ENCODE measurements at regions not wholly inside any gene's neighbourhood (a gene's known extent, or its start where the extent isn't known, plus 50 kb on each side); places are given as distances from the start of the nearest gene placed in this dataset.

DNA sequence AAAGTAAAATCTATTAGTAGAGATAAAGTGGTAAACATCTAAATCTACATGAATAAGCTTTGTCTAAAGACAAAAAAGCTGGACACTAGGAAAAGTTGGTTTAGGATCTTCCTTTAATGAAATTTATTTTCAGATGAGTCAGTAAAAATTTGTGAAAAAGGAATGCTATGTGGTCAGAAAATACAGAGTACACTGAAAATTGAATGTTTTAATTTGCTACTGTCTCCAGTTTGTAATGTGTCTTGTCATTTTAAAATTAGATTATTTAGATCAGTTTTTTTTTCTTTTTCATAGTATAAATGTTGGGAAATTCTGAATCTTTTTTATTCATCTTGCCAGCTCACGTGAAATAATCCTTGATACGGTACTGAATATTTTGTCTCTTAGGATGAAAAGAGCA, 56.9 kb downstream of the SLITRK6 start:
- H3F3A ChIP-seq (replicated peaks; ENCODE audit: low read depth) = no peaks in the 10 kb centered on the region
- Mint-ChIP-seq H3K9me3 (0 out of 3 replicates have a peak, but pooled peaks cover 2% of the 10 kb centered on the region), H3K27me3 (ENCODE audit: insufficient read depth, low read depth, poor library complexity) (peaks cover 2% of the 10 kb centered on the region), H3K36me3 (ENCODE audit: low read depth) (peaks cover 10% of the 10 kb centered on the region), H3K4me1 (peaks cover 64% of the 10 kb centered on the region), H3K4me3 (no peak overlapping the region), H3K27ac (peak overlapping the region; percentile 79; the same call in 1 of the 2 replicates)
- ATAC-seq = no peak
- no peak overlapping the region for H3K4me3 ChIP-seq
- peak overlapping the region; percentile 63; the same call in 1 of the 2 replicates for H3K4me2 ChIP-seq
- H3K9me2 ChIP-seq (ENCODE audit: insufficient read depth) = no peaks in the 10 kb centered on the region
- peaks cover 48% of the 10 kb centered on the region for H3K4me1 ChIP-seq (ENCODE audit: insufficient read depth)
- H3K36me3 ChIP-seq (ENCODE audit: insufficient read depth) = no peaks in the 10 kb centered on the region
- H3K79me2 ChIP-seq (replicated peaks; ENCODE audit: insufficient read depth) = no peaks in the 10 kb centered on the region
- H3K27me3 ChIP-seq (ENCODE audit: insufficient read depth) = no peaks in the 10 kb centered on the region
- no peak for DNase-seq (ENCODE audit: low spot score)
- no peaks in the 10 kb centered on the region for H4K20me1 ChIP-seq (replicated peaks; ENCODE audit: insufficient read depth)
- H3K27ac ChIP-seq (ENCODE audit: low read depth) = peak overlapping the region; percentile 55
- H2AFZ ChIP-seq = no peak overlapping the region
- TF ChIP-seq, protein P1, sequence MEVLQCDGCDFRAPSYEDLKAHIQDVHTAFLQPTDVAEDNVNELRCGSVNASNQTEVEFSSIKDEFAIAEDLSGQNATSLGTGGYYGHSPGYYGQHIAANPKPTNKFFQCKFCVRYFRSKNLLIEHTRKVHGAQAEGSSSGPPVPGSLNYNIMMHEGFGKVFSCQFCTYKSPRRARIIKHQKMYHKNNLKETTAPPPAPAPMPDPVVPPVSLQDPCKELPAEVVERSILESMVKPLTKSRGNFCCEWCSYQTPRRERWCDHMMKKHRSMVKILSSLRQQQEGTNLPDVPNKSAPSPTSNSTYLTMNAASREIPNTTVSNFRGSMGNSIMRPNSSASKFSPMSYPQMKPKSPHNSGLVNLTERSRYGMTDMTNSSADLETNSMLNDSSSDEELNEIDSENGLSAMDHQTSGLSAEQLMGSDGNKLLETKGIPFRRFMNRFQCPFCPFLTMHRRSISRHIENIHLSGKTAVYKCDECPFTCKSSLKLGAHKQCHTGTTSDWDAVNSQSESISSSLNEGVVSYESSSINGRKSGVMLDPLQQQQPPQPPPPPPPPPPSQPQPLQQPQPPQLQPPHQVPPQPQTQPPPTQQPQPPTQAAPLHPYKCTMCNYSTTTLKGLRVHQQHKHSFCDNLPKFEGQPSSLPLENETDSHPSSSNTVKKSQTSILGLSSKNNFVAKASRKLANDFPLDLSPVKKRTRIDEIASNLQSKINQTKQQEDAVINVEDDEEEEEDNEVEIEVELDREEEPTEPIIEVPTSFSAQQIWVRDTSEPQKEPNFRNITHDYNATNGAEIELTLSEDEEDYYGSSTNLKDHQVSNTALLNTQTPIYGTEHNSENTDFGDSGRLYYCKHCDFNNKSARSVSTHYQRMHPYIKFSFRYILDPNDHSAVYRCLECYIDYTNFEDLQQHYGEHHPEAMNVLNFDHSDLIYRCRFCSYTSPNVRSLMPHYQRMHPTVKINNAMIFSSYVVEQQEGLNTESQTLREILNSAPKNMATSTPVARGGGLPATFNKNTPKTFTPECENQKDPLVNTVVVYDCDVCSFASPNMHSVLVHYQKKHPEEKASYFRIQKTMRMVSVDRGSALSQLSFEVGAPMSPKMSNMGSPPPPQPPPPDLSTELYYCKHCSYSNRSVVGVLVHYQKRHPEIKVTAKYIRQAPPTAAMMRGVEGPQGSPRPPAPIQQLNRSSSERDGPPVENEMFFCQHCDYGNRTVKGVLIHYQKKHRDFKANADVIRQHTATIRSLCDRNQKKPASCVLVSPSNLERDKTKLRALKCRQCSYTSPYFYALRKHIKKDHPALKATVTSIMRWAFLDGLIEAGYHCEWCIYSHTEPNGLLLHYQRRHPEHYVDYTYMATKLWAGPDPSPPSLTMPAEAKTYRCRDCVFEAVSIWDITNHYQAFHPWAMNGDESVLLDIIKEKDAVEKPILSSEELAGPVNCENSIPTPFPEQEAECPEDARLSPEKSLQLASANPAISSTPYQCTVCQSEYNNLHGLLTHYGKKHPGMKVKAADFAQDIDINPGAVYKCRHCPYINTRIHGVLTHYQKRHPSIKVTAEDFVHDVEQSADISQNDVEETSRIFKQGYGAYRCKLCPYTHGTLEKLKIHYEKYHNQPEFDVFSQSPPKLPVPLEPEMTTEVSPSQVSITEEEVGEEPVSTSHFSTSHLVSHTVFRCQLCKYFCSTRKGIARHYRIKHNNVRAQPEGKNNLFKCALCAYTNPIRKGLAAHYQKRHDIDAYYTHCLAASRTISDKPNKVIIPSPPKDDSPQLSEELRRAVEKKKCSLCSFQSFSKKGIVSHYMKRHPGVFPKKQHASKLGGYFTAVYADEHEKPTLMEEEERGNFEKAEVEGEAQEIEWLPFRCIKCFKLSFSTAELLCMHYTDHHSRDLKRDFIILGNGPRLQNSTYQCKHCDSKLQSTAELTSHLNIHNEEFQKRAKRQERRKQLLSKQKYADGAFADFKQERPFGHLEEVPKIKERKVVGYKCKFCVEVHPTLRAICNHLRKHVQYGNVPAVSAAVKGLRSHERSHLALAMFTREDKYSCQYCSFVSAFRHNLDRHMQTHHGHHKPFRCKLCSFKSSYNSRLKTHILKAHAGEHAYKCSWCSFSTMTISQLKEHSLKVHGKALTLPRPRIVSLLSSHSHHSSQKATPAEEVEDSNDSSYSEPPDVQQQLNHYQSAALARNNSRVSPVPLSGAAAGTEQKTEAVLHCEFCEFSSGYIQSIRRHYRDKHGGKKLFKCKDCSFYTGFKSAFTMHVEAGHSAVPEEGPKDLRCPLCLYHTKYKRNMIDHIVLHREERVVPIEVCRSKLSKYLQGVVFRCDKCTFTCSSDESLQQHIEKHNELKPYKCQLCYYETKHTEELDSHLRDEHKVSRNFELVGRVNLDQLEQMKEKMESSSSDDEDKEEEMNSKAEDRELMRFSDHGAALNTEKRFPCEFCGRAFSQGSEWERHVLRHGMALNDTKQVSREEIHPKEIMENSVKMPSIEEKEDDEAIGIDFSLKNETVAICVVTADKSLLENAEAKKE (CRISPR knock-in tag; IDR thresholded peaks at IDR 0.05) = no peak
- TF ChIP-seq EZH2phosphoT487 (IDR thresholded peaks at IDR 0.05; ENCODE audit: unreplicated experiment) = no peak
- no peak for TF ChIP-seq JUNB (IDR thresholded peaks at IDR 0.05; ENCODE audit: unreplicated experiment)
- no peak for TF ChIP-seq ZNF114 (CRISPR knock-in tag; IDR thresholded peaks at IDR 0.05)
- TF ChIP-seq, protein P2, sequence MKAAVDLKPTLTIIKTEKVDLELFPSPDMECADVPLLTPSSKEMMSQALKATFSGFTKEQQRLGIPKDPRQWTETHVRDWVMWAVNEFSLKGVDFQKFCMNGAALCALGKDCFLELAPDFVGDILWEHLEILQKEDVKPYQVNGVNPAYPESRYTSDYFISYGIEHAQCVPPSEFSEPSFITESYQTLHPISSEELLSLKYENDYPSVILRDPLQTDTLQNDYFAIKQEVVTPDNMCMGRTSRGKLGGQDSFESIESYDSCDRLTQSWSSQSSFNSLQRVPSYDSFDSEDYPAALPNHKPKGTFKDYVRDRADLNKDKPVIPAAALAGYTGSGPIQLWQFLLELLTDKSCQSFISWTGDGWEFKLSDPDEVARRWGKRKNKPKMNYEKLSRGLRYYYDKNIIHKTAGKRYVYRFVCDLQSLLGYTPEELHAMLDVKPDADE (IDR thresholded peaks at IDR 0.05) = no peak
- TF ChIP-seq STAT1 (IDR thresholded peaks at IDR 0.05; ENCODE audit: unreplicated experiment) = no peak
- no peak for TF ChIP-seq CREB1 (CRISPR knock-in tag; IDR thresholded peaks at IDR 0.05; ENCODE audit: low read depth)
- TF ChIP-seq NANOG (IDR thresholded peaks at IDR 0.05; ENCODE audit: borderline replicate concordance) = no peak
- TF ChIP-seq EZH2 (IDR thresholded peaks at IDR 0.05; ENCODE audit: low read depth, unreplicated experiment) = no peak
- TF ChIP-seq ZNF331 (CRISPR knock-in tag; IDR thresholded peaks at IDR 0.05; ENCODE audit: low read depth) = no peak
- TF ChIP-seq, protein P3, sequence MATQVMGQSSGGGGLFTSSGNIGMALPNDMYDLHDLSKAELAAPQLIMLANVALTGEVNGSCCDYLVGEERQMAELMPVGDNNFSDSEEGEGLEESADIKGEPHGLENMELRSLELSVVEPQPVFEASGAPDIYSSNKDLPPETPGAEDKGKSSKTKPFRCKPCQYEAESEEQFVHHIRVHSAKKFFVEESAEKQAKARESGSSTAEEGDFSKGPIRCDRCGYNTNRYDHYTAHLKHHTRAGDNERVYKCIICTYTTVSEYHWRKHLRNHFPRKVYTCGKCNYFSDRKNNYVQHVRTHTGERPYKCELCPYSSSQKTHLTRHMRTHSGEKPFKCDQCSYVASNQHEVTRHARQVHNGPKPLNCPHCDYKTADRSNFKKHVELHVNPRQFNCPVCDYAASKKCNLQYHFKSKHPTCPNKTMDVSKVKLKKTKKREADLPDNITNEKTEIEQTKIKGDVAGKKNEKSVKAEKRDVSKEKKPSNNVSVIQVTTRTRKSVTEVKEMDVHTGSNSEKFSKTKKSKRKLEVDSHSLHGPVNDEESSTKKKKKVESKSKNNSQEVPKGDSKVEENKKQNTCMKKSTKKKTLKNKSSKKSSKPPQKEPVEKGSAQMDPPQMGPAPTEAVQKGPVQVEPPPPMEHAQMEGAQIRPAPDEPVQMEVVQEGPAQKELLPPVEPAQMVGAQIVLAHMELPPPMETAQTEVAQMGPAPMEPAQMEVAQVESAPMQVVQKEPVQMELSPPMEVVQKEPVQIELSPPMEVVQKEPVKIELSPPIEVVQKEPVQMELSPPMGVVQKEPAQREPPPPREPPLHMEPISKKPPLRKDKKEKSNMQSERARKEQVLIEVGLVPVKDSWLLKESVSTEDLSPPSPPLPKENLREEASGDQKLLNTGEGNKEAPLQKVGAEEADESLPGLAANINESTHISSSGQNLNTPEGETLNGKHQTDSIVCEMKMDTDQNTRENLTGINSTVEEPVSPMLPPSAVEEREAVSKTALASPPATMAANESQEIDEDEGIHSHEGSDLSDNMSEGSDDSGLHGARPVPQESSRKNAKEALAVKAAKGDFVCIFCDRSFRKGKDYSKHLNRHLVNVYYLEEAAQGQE (IDR thresholded peaks at IDR 0.05; ENCODE audit: unreplicated experiment) = no peak
- TF ChIP-seq, protein P4, sequence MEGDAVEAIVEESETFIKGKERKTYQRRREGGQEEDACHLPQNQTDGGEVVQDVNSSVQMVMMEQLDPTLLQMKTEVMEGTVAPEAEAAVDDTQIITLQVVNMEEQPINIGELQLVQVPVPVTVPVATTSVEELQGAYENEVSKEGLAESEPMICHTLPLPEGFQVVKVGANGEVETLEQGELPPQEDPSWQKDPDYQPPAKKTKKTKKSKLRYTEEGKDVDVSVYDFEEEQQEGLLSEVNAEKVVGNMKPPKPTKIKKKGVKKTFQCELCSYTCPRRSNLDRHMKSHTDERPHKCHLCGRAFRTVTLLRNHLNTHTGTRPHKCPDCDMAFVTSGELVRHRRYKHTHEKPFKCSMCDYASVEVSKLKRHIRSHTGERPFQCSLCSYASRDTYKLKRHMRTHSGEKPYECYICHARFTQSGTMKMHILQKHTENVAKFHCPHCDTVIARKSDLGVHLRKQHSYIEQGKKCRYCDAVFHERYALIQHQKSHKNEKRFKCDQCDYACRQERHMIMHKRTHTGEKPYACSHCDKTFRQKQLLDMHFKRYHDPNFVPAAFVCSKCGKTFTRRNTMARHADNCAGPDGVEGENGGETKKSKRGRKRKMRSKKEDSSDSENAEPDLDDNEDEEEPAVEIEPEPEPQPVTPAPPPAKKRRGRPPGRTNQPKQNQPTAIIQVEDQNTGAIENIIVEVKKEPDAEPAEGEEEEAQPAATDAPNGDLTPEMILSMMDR (conservative IDR thresholded peaks at IDR 0.05; ENCODE audit: low read depth in 2 of 2) = no peak
- TF ChIP-seq POLR2AphosphoS5 (IDR thresholded peaks at IDR 0.05; ENCODE audit: low read depth) = no peak
